Motor neuron (in vitro differentiated cells): ENCODE measurements at regions not wholly inside any gene's neighbourhood (a gene's known extent, or its start where the extent isn't known, plus 50 kb on each side); places are given as distances from the start of the nearest gene placed in this dataset.

Source experiments
- ATAC-seq, 8 experiments: fragments of 200-7000 bp; cut with Tn5 transposase; replicated peaks in 6 of 8; 2 replicates each; pipeline ENCODE4 v1.8.0; 2021; ENCODE audit warnings: mild to moderate bottlenecking in 8 of 8, moderate library complexity in 8 of 8
- H3K27ac ChIP-seq, 2 donors: fragments of 250-450 bp; sonication (Bioruptor Pico); 2 replicates each; pipeline ENCODE4 v1.9.0; 2021; ENCODE audit warnings: antibody characterized with exemption in 2 of 2, mild to moderate bottlenecking in 2 of 2, moderate library complexity in 1 of 2
- H3K4me1 ChIP-seq, 2 donors: fragments of 250-450 bp; sonication (Bioruptor Pico); replicated peaks in 1 of 2; 2 replicates each; pipeline ENCODE4 v1.6.1; 2021; ENCODE audit warnings: antibody characterized with exemption in 2 of 2, mild to moderate bottlenecking in 2 of 2, moderate library complexity in 1 of 2
- H3K4me3 ChIP-seq, 5 donors: fragments of 250-450 bp; sonication (Bioruptor Pico); 2 replicates each; pipeline ENCODE4 v1.9.0; 2021; ENCODE audit warnings: antibody characterized with exemption in 5 of 5, mild to moderate bottlenecking in 5 of 5, moderate library complexity in 4 of 5
- WGBS, 10 experiments: fragments of 450-650 bp; shearing (Covaris generic); methylation state at CpG; one replicate each; pipeline ENCODE4 v1.0.0; 2022; 5-methylcytosine and 5-hydroxymethylcytosine counted together
- in situ Hi-C, 9 experiments: fragments of 400-800 bp; cut with MboI; loops; one replicate each; pipeline ENCODE4 v1.15.0; 2021; ENCODE audit warnings: low sequenced_read_pairs in 9 of 9, low pct_unique_long_range_greater_than_20kb in 2 of 9; ENCODE audit not compliant: unreplicated experiment in 9 of 9

DNA sequence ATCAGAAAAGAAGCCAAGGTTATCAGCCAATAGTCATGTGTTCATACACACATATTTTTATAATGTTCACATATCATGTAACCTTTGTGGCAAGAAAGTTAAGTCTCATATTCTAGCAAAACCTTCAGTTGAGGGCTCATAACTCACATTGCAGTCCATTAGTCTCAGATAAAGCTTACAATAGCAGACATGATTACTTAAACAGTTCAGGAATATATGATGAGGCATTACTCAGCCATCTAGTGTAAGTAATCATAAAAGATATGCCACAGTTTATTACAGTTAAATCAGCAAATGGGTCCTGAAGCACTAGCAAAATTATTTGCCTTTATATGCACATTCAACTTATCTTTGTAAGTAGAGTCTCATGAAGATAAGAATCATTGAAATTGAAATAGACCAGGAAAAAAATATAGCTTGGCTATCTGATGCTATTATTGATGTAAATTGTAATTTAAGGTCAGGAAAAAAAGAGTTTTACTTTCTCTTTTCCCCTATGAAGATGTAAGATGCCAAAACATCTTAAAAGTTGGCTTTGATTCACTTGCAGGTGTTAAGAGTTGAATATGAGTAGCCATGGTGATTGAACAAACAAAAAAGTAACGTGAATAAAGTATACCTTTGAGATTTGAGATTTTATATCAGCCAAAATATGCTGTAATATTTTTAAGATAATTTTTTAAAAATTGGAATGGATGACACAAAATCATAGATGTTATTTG is 537.0 kb downstream of the SLC6A15 start:
- Histone ChIP-seq H3K4me3 (no peak overlapping the region), H3K27ac (no peak overlapping the region), H3K4me1 (no peaks in the 10 kb centered on the region)
- no peak for ATAC-seq
- 17 to 100% (median 86%) methylated on average over 1 of the region's 1 CpG; no CpG with 5 or more reads in 1 of the 10 experiments for WGBS, 10 experiments
- in situ Hi-C loops, result loop anchor here in 1 of 9 experiments (25.0 kb wide), 1 partner anchor 538 kb away; no protein-coding TSS in a partner anchor

DNA sequence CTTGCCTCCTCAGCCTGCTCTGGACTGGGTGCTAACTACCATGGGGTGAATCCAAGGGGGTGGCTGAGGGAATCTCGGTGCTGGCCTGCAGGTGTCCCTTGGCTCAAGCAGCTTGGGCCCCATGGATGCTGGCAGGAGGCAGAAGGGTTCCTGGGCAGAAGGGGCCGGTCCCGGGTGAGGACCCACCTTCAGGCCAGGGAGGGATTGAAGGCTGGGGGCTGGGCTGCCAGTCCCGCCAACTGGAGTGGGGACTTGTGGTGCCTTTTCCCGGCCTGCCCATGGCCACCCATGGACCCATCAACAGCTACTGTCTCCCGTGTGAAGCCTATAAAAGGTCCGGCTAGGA is 550.1 kb downstream of the SLC6A15 start:
- 40 to 100% (median 80%) methylated on average over 1 to 2 of the region's 7 CpGs; no CpG with 5 or more reads in 5 of the 10 experiments for WGBS, 10 experiments
- H3K27ac ChIP-seq, result no peak overlapping the region
- in situ Hi-C loops, result no loop called here

DNA sequence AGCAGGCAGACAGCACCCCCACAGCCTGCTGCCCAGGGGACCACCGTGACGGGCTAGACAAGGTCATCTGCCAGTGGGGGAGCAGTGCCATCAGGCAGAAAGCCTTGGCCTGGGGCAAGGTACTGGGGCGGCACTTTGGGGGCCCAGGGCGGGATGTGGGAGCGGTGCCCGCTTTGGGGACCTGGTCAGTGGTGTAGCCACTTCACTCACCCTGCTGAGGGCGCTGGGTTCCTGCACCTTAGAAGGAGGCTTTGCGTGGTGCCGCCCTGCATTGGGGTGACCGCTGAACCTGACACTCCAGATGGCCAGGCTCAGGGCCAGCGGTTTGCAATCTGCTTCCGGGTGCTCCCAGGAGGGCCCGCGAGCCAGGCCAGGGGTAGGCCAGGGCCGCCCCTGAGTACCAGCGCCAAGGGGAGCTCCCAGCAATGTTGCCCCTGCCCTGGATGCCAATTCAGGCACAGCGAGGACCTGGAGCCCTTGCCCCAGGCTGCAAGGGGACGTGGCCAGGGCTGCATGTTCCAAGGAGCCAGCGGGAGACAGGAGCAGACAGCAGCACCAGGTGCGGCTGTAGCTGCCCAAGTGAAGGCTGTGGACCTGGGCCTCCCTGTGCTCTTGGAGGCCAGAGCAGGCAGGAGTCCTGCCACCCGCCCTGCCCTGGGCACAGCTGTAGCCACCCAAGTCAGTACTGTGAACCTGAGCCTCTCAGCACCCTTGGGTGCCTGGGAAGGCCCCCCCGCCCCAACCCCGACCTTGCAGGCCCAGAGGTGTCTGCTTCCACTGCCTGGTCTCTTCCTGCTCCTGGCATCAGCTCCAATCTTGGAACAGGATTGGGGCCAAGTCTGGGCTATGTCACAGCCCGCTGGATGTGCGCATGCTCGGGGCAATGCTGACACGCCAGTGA is 550.7 kb downstream of the SLC6A15 start:
- no peak overlapping the region for H3K27ac ChIP-seq
- in situ Hi-C loops, result no loop called here
- H3K4me3 ChIP-seq, result no peak overlapping the region
- 100% methylated on average over 1 to 3 of the region's 27 CpGs; no CpG with 5 or more reads in 8 of the 10 experiments for WGBS, 10 experiments
- ATAC-seq, result no peak
- H3K4me1 ChIP-seq, result no peaks in the 10 kb centered on the region

More for the DNA sequence above, 550.1 kb downstream of the SLC6A15 start:
- no peak for ATAC-seq
- Histone ChIP-seq H3K4me3 (no peak overlapping the region), H3K4me1 (no peaks in the 10 kb centered on the region)

DNA sequence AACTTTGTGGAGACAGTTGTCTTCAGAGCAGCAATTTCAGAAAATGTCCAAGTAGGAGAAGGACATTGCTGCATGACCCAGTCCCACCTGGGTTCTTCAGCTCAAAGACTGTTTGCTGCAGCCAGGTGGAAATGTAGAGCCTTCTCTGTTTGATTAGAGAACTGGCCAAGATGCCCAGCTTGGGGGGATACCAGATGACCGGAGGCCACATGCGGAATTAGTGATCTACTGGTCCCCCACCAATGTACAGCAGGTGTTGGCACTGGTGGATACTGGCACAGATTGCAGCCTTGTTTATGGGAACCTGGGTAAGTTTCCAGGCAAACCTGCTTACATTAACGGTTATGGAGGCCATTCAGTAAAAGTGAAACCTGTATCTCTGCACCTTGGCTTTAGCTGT is 555.3 kb downstream of the SLC6A15 start:
- in situ Hi-C loops, result no loop called here
- no peak for ATAC-seq
- Histone ChIP-seq H3K27ac (no peak overlapping the region), H3K4me1 (no peaks in the 10 kb centered on the region), H3K4me3 (no peak overlapping the region)
- WGBS, 10 experiments, result 49 to 100% (median 85%) methylated on average over 1 to 3 of the region's 3 CpGs; no CpG with 5 or more reads in 4 of the 10 experiments

DNA sequence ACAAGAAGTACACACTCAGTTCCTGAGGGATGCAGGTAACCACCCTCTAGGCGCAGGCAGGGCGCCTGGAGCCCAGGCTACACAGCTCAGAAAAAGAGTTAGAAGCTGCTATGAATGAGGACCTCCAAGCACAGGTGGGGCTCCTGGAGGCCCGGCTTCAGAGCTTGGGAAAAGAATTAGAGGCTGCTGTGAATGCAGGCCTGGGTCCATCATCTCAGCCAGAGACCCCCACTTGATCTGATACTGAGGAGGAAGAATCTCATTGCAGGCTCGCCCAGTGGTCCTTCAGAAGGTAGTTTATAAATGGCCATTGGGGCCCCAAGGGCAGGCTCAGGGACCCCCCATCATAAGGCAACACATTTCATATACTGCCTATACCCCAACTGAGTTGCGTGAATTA is 556.4 kb downstream of the SLC6A15 start:
- ATAC-seq, result no peak
- WGBS, 10 experiments, result 0 to 100% (median 94%) methylated on average over 1 to 3 of the region's 5 CpGs; no CpG with 5 or more reads in 5 of the 10 experiments
- Histone ChIP-seq H3K27ac (no peak overlapping the region), H3K4me3 (no peak overlapping the region), H3K4me1 (no peaks in the 10 kb centered on the region)
- in situ Hi-C loops, result no loop called here

DNA sequence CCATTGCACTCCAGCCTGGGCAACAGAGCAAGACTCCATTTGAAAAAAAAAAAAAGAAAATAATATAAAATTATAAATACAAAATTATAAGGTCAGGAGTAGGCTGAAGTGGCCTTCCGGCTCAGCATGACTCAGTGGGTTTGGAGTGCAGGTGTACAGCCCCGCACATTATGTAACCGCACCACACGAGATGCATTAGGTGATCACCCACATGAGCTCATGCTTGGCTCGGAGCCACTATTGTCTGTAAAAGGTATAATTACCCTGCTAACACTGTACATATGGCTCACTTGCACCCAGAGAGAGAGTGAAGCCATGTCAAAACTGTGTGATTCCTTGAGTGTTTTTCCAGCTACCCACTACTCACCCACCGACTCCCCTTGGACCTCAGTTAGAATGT is 557.0 kb downstream of the SLC6A15 start:
- in situ Hi-C loops, result no loop called here
- Histone ChIP-seq H3K27ac (no peak overlapping the region), H3K4me3 (no peak overlapping the region), H3K4me1 (no peaks in the 10 kb centered on the region)
- 60 to 95% (median 83%) methylated on average over 1 to 6 of the region's 6 CpGs; no CpG with 5 or more reads in 2 of the 10 experiments for WGBS, 10 experiments
- ATAC-seq, result no peak

DNA sequence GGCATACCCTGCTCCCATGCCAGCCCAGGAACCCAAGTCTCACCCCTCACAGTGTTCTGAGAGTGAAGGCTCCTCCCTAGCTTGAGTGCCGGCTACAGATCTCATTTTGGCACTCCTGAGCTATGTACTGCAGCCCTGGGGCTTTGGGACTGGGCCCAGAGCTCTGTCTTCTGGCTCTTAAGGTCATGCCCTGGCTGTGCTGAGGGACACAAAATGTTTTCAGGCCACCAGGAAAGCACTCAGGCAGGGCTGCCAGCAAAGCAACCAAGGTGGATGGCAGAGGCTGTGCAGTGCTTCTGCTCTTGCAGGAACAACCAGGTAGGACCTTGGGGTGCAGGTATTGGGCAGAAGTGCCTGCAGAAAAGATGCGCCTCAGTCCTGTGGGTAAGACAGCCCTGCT is 564.0 kb downstream of the SLC6A15 start:
- no peak for ATAC-seq
- no peak overlapping the region for H3K4me3 ChIP-seq
- in situ Hi-C loops, result no loop called here
- no peaks in the 10 kb centered on the region for H3K4me1 ChIP-seq
- WGBS, 10 experiments, result 60% methylated on average over 1 of the region's 2 CpGs; no CpG with 5 or more reads in 9 of the 10 experiments
- no peak overlapping the region for H3K27ac ChIP-seq

DNA sequence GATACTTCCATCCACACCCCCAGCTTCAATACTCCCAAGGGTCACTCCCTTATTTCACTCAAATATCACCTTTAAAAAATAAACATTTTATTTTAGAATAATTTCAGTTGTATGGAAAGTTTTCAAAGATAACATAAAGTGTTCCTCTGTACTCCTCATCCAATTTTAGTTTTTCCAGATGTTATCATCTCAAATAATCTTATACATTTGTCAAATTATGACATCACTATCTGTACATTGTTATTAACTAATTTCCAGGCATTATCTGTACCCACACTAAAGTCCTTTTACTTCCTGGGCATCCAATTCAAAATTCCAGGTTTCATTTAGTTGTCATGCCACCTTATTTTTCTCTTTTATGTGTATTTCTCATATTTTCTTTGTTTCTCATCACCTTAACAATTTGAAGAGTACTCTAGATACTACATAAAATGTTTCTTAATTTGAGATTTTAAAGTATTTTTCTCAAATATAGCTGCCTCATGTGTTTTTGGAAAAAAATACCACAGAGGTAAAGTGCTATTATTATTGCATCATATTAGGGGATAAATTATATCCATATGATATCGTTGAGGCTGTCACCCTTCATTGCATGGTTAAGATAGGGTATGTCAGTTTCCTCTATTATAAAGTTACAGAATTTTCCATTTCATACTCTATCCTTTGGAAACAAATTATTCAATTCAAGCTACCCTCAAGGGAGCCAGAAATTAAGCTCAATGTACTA is 571.0 kb downstream of the SLC6A15 start:
- in situ Hi-C loops, result no loop called here
- ATAC-seq, result no peak
- Histone ChIP-seq H3K4me3 (no peak overlapping the region), H3K4me1 (no peaks in the 10 kb centered on the region), H3K27ac (no peak overlapping the region)
- WGBS, 10 experiments, result 14 to 100% (median 73%) methylated on average over 1 of the region's 1 CpG

DNA sequence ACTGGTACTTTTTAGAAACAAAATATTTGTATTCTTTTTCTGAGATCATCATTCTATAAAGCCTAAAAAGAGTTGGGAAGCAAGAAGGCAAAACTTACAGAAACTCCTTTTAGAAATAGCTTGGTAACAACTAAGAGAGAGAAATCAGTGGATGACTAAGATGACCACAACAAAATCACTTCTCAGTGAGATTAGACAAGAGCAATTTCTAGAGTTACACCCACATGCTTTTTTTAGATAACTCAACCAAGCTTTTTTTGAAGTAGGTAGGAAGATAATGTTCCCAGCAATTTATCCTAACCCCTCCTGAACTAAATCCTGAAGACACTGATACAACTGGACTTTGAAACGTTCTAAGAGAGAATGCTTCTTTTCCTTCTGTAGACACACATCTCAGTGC is 576.4 kb downstream of the SLC6A15 start:
- H3K4me3 ChIP-seq, result no peak overlapping the region
- no peaks in the 10 kb centered on the region for H3K4me1 ChIP-seq
- in situ Hi-C loops, result no loop called here
- 33 to 100% (median 67%) methylated on average over 1 of the region's 1 CpG; no CpG with 5 or more reads in 5 of the 10 experiments for WGBS, 10 experiments
- ATAC-seq, result no peak
- no peak overlapping the region for H3K27ac ChIP-seq

DNA sequence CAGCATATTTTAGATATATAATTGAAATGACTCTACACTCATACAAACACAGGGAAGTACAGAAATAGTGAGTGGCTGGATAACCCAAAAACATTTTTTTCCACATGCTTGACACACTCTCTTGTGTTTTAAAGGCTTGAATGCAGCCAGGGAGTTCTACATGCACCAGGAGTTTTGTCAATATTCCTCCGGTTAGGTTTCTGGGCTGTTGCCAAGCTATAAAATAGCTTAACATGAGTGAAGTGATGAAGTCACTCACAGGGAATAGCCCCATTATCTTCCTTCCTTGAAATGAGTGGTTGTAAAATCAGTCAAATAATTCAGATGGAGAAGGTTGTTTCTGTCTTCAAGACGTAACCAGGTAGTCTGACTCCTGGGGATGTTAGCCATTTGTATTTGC is 582.7 kb downstream of the SLC6A15 start:
- peaks cover 4 to 7% of the 10 kb centered on the region in 2 donors for H3K4me1 ChIP-seq
- in situ Hi-C loops, result no loop called here
- WGBS, 10 experiments, result 33 to 100% (median 51%) methylated on average over 1 to 2 of the region's 2 CpGs; no CpG with 5 or more reads in 1 of the 10 experiments
- peak in 3 of 8 experiments; percentile 41 to 80 (median 67) for ATAC-seq
- H3K4me3 ChIP-seq, result no peak overlapping the region
- no peak overlapping the region for H3K27ac ChIP-seq

DNA sequence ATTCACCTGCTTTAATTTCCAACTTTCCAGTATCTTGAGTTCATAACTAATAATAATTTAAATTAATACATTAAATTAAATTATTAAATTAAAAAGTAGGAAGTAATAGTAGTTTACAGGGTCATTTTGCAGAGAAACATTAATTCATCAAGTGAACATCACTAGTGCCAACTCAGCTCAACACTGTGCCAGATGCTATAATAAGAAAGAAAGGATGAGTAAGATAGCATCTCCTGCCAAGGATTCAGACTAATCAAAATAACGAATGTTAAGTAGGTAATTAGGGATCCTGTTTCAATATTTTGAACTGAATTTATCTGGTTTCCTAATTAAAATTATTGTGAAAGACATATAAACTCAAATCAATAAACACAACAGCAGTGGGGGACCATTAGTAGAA is 596.7 kb downstream of the SLC6A15 start:
- WGBS, 10 experiments, result 0 to 100% (median 89%) methylated on average over 1 of the region's 1 CpG; no CpG with 5 or more reads in 1 of the 10 experiments
- ATAC-seq, result no peak
- in situ Hi-C loops, result no loop called here
- Histone ChIP-seq H3K27ac (no peak overlapping the region), H3K4me1 (no peaks in the 10 kb centered on the region), H3K4me3 (no peak overlapping the region)

DNA sequence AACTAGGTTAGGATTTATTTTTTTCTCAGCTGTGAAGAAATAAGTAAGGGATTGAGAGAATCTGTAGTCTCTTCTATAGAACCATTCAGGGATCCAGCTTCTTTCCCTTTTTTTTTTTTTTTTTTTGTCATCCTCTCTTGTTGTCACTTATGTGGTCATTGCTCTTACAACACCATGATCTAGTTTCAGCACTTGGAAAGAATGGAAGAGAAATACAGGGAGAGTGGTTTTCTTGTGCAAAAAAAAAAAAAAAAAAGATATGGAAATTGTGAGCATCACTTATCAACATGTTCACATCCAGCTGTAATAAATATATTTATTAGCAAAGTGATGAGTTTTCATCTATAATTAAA is 599.3 kb downstream of the SLC6A15 start:
- in situ Hi-C loops, result no loop called here
- ATAC-seq, result no peak
- Histone ChIP-seq H3K4me1 (no peaks in the 10 kb centered on the region), H3K4me3 (no peak overlapping the region), H3K27ac (no peak overlapping the region)

DNA sequence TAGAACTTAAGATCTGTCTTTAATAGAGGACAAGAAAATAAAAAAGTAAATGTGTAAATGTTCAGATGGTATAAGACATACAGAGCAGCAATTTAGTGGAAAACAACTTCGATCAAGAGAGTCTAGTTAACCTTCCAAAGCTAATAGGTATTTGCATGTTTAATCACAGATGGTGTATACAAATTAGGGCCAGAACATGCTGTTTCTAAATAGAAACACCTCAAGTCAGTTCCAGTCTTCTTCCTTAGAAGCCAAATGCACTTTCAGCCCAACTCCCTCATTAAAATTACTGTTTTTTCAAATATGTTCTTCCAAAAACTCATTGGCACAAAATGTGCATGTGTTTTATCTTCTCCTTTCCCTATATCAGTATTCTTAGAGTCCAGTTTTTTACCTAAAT is 604.4 kb downstream of the SLC6A15 start:
- 20 to 100% (median 78%) methylated on average over 1 of the region's 1 CpG; no CpG with 5 or more reads in 1 of the 10 experiments for WGBS, 10 experiments
- no peak overlapping the region for H3K4me3 ChIP-seq
- in situ Hi-C loops, result no loop called here
- no peak for ATAC-seq
- H3K27ac ChIP-seq, result no peak overlapping the region
- H3K4me1 ChIP-seq, result no peaks in the 10 kb centered on the region
